Endothelial cell of umbilical vein (primary cell): ENCODE measurements at regions not wholly inside any gene's neighbourhood (a gene's known extent, or its start where the extent isn't known, plus 50 kb on each side); places are given as distances from the start of the nearest gene placed in this dataset.

Experiments used
- BruUV-seq: library from RNA; stranded (reverse); fragments of 400-500 nt; replicated peaks from 2 replicates; lab custom pipeline; 2021; lab: Mats Ljungman, UMichigan
- CTCF ChIA-PET: fragments of 300-600, 350-600 bp; sonication (Branson Sonifier 250); formaldehyde crosslinking; loops from one replicate; lab custom pipeline; 2021; ENCODE audit warnings: antibody characterized with exemption, inconsistent platforms; lab: Charles Lee
- POLR2A ChIA-PET: fragments of 300-600, 350-600 bp; sonication (Branson Sonifier 250); formaldehyde crosslinking; loops from one replicate; lab custom pipeline; 2021; ENCODE audit warnings: antibody characterized with exemption, inconsistent platforms; lab: Charles Lee
- DNase-seq: peaks from one replicate; pipeline ENCODE4 v3.0.0-alpha.2; 2011; ENCODE audit warnings: low read depth, low spot score
- FAIRE-seq: peaks from 2 replicates; lab custom pipeline; 2011; peaks lifted over from hg19 to GRCh38; lab: Jason Lieb, UNC
- H2AFZ ChIP-seq: 2 replicates; pipeline ENCODE4 v1.6.0; 2012; ENCODE audit warnings: low read depth, low read length, control low read depth, inconsistent platforms
- H3K27ac ChIP-seq: 2 replicates; pipeline ENCODE4 v1.5.1; 2011; ENCODE audit warnings: low read depth, mild to moderate bottlenecking, control low read depth, low read length, moderate library complexity; ENCODE audit not compliant: insufficient read depth
- H3K27me3 ChIP-seq, 2 experiments: 2 replicates each; pipeline versions ENCODE4 v1.6.0 to v1.6.1; 2011; ENCODE audit warnings: low read length in 2 of 2, mixed read lengths in 1 of 2; ENCODE audit not compliant: control insufficient read depth in 2 of 2, insufficient read depth in 2 of 2
- H3K36me3 ChIP-seq, 2 experiments: 2 replicates in 1 of 2; 3 replicates in 1 of 2; pipeline ENCODE4 v1.5.1; 2011; ENCODE audit warnings: low read length in 2 of 2, mild to moderate bottlenecking in 1 of 2, moderate library complexity in 1 of 2; ENCODE audit not compliant: control insufficient read depth in 2 of 2, insufficient read depth in 2 of 2; ENCODE audit errors: extremely low read depth in 1 of 2
- H3K4me1 ChIP-seq: 3 replicates; pipeline ENCODE4 v1.5.1; 2011; ENCODE audit warnings: mild to moderate bottlenecking, low read length; ENCODE audit not compliant: control insufficient read depth, insufficient read depth; ENCODE audit errors: extremely low read depth
- H3K4me2 ChIP-seq: 2 replicates; pipeline ENCODE4 v1.6.1; 2011; ENCODE audit warnings: low read length, control low read depth, mixed read lengths; ENCODE audit not compliant: insufficient read depth
- H3K4me3 ChIP-seq, 3 experiments: fragments of 200-600 bp in 1 of 3; sonication (generic), shearing (Covaris generic) in 1 of 3; replicated peaks in 1 of 3; 2 replicates each; pipeline ENCODE4 v1.5.1; 2011 to 2016; ENCODE audit warnings: control low read depth in 3 of 3, low read length in 3 of 3, mild to moderate bottlenecking in 2 of 3, inconsistent platforms in 1 of 3, low read depth in 1 of 3, moderate library complexity in 1 of 3; ENCODE audit not compliant: insufficient read depth in 1 of 3
- H3K79me2 ChIP-seq: 2 replicates; pipeline ENCODE4 v1.6.0; 2012; ENCODE audit warnings: low read length, inconsistent platforms; ENCODE audit not compliant: control insufficient read depth, insufficient read depth
- H3K9ac ChIP-seq: replicated peaks from 2 replicates; pipeline ENCODE3; 2011; ENCODE audit warnings: low read length, control low read depth; ENCODE audit not compliant: insufficient read depth; ENCODE audit errors: extremely low read depth
- H3K9me1 ChIP-seq: replicated peaks from 3 replicates; pipeline ENCODE4 v1.6.0; 2011; ENCODE audit warnings: mild to moderate bottlenecking, low read length; ENCODE audit not compliant: control insufficient read depth, insufficient read depth; ENCODE audit errors: extremely low read depth
- H3K9me3 ChIP-seq: replicated peaks from 2 replicates; pipeline ENCODE4 v1.5.1; 2012; ENCODE audit warnings: low read length, inconsistent platforms; ENCODE audit not compliant: control insufficient read depth, insufficient read depth
- H4K20me1 ChIP-seq: replicated peaks from 2 replicates; pipeline ENCODE3; 2011; ENCODE audit warnings: mild to moderate bottlenecking, low read length; ENCODE audit not compliant: control insufficient read depth, insufficient read depth; ENCODE audit errors: extremely low read depth
- EZH2 ChIP-seq: IDR thresholded peaks from 2 replicates; pipeline ENCODE4 v1.6.1; 2012; ENCODE audit warnings: borderline replicate concordance, low read depth, mild to moderate bottlenecking, moderate library complexity, low read length, inconsistent platforms; ENCODE audit not compliant: severe bottlenecking
- FOS ChIP-seq: IDR thresholded peaks from 2 replicates; pipeline ENCODE4 v1.6.1; 2011; ENCODE audit warnings: mild to moderate bottlenecking, low read length, moderate library complexity, borderline replicate concordance; ENCODE audit not compliant: insufficient read depth
- GATA2 ChIP-seq: IDR thresholded peaks from 2 replicates; pipeline ENCODE4 v1.7.0; 2011; ENCODE audit warnings: low read depth, mild to moderate bottlenecking, moderate library complexity, mixed read lengths, low read length; ENCODE audit not compliant: insufficient read length, insufficient read depth
- JUN ChIP-seq: IDR thresholded peaks from 2 replicates; pipeline ENCODE4 v1.6.1; 2011; ENCODE audit warnings: borderline replicate concordance, low read depth; ENCODE audit not compliant: insufficient read length, insufficient read depth
- MYC ChIP-seq: IDR thresholded peaks from one replicate; pipeline ENCODE4 v1.6.1; 2011; ENCODE audit warnings: mild to moderate bottlenecking, low read depth, low read length
- POLR2A ChIP-seq: IDR thresholded peaks from 2 replicates; pipeline ENCODE4 v1.6.1; 2012; ENCODE audit warnings: low read depth, mild to moderate bottlenecking, control low read depth, low read length
- POLR2AphosphoS5 ChIP-seq: IDR thresholded peaks from 2 replicates; pipeline ENCODE4 v1.6.1; 2012; ENCODE audit warnings: low read depth, mild to moderate bottlenecking, control low read depth, low read length, moderate library complexity; ENCODE audit not compliant: insufficient read depth
- dilution Hi-C: fragments of 300-500 bp; cut with MboI; formaldehyde crosslinking; loops from one replicate; pipeline ENCODE4 v1.15.0; 2019; ENCODE audit warnings: low sequenced_read_pairs; ENCODE audit not compliant: extremely low pct_ligation_motif_present
- intact Hi-C: fragments of 100-400 bp; cut with micrococcal nuclease; formaldehyde crosslinking; loops from one replicate; pipeline ENCODE4 v1.10.0; 2022
- TF ChIP-seq, protein P1 (sequence below), 2 donors: IDR thresholded peaks; 1 replicate in 1 of 2; 2 replicates in 1 of 2; pipeline ENCODE4 v1.5.1; 2011; ENCODE audit warnings: low read length in 2 of 2, mild to moderate bottlenecking in 2 of 2, moderate library complexity in 2 of 2, control low read depth in 1 of 2, inconsistent platforms in 1 of 2, low read depth in 1 of 2; ENCODE audit not compliant: insufficient read depth in 1 of 2; ENCODE audit errors: extremely low read depth in 1 of 2
- TF ChIP-seq, protein P2 (sequence below): IDR thresholded peaks from 2 replicates; pipeline ENCODE4 v1.6.1; 2011; ENCODE audit not compliant: insufficient read depth, insufficient read length

DNA sequence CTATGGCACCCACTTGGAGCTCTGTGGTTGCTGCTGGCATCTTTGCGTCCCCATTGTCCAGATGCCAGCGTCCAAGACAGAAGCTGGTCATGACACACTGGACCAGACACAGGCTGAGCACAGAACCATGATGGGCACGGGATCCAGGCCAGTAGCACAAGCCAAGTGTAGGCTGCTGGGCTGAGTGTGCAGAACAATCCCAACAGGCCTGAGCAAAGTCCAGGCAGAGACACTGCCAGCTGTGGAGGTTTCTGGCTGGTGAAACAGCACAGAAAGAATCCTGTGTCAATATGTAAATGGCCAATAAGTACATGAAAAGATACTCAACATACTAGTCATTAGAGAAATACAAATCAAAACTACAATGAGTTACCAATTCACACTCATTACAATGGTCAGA lies 705.4 kb downstream of the METTL4 start:
- no peak for TF ChIP-seq EZH2
- TF ChIP-seq, protein P1, sequence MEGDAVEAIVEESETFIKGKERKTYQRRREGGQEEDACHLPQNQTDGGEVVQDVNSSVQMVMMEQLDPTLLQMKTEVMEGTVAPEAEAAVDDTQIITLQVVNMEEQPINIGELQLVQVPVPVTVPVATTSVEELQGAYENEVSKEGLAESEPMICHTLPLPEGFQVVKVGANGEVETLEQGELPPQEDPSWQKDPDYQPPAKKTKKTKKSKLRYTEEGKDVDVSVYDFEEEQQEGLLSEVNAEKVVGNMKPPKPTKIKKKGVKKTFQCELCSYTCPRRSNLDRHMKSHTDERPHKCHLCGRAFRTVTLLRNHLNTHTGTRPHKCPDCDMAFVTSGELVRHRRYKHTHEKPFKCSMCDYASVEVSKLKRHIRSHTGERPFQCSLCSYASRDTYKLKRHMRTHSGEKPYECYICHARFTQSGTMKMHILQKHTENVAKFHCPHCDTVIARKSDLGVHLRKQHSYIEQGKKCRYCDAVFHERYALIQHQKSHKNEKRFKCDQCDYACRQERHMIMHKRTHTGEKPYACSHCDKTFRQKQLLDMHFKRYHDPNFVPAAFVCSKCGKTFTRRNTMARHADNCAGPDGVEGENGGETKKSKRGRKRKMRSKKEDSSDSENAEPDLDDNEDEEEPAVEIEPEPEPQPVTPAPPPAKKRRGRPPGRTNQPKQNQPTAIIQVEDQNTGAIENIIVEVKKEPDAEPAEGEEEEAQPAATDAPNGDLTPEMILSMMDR (IDR thresholded peaks at IDR 0.05; ENCODE audit: extremely low read depth in 1 of 2, insufficient read depth in 1 of 2, low read depth in 1 of 2, low read length in 2 of 2) = no peak
- TF ChIP-seq POLR2AphosphoS5 = no peak
- TF ChIP-seq FOS = no peak
- no peak for TF ChIP-seq POLR2A
- TF ChIP-seq JUN = no peak
- TF ChIP-seq, protein P2, sequence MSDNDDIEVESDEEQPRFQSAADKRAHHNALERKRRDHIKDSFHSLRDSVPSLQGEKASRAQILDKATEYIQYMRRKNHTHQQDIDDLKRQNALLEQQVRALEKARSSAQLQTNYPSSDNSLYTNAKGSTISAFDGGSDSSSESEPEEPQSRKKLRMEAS = no peak
- no peak for TF ChIP-seq MYC
- TF ChIP-seq GATA2 = no peak
- FAIRE-seq (no peak), DNase-seq (no peak)
- H3K36me3 ChIP-seq = no peaks in the 10 kb centered on the region
- no peaks in the 10 kb centered on the region for H3K9me1 ChIP-seq
- POLR2A ChIA-PET = no interaction called here
- dilution Hi-C loops (no loop called here), intact Hi-C loops (no loop called here)
- H3K4me3 ChIP-seq = no peak overlapping the region
- H3K9ac ChIP-seq = no peak overlapping the region
- no peak overlapping the region for H2AFZ ChIP-seq
- CTCF ChIA-PET = no interaction called here
- H3K27me3 ChIP-seq = no peaks in the 10 kb centered on the region
- BruUV-seq = no TSS peak
- H3K9me3 ChIP-seq = no peaks in the 10 kb centered on the region
- H3K27ac ChIP-seq = no peak overlapping the region
- no peaks in the 10 kb centered on the region for H4K20me1 ChIP-seq
- no peak overlapping the region for H3K4me2 ChIP-seq
- no peaks in the 10 kb centered on the region for H3K4me1 ChIP-seq
- H3K79me2 ChIP-seq = no peaks in the 10 kb centered on the region
